ENCODE measurements at regions not wholly inside any gene's neighbourhood (a gene's known extent, or its start where the extent isn't known, plus 50 kb on each side); places are given as distances from the start of the nearest gene placed in this dataset.

GRCh38 chr6:78808933-78809332 lies 58.4 kb upstream of the IRAK1BP1 start:
- H3K9me3 ChIP-seq (ENCODE audit: low read depth), result no peaks in the 10 kb centered on the region
- H3K4me3 ChIP-seq, result no peak overlapping the region
- no peaks in the 10 kb centered on the region for H3K79me2 ChIP-seq (ENCODE audit: insufficient read depth)
- DNase-seq, result no peak
- no peak overlapping the region for H3K9ac ChIP-seq
- no peak for TF ChIP-seq EZH2 (IDR thresholded peaks at IDR 0.05; ENCODE audit: insufficient read depth, poor library complexity, severe bottlenecking)
- no peak for TF ChIP-seq EZH2phosphoT487 (IDR thresholded peaks at IDR 0.05; ENCODE audit: insufficient read depth, low read depth)
- H3K4me1 ChIP-seq (ENCODE audit: insufficient read depth), result no peaks in the 10 kb centered on the region
- no peaks in the 10 kb centered on the region for H3K9me2 ChIP-seq (ENCODE audit: insufficient read depth)
- H3F3A ChIP-seq (ENCODE audit: insufficient read depth), result no peaks in the 10 kb centered on the region
- no peaks in the 10 kb centered on the region for H3K27me3 ChIP-seq (replicated peaks; ENCODE audit: insufficient read depth)
- WGBS, 2 experiments (ENCODE audit: low coverage in 1 of 2, low lambda C conversion rate in 2 of 2, missing lambda C conversion rate in 2 of 2), result 39 to 56% methylated on average over 5 of the region's 5 CpGs
- H3K36me3 ChIP-seq (ENCODE audit: low read depth), result no peaks in the 10 kb centered on the region
- in situ Hi-C loops (cut with MboI), result no loop called here
- no peak overlapping the region for H3K27ac ChIP-seq
- no peaks in the 10 kb centered on the region for H4K20me1 ChIP-seq (ENCODE audit: insufficient read depth)
- H3K4me2 ChIP-seq (ENCODE audit: unreplicated experiment), result no peak overlapping the region
- H2AFZ ChIP-seq, result no peak overlapping the region

DNA sequence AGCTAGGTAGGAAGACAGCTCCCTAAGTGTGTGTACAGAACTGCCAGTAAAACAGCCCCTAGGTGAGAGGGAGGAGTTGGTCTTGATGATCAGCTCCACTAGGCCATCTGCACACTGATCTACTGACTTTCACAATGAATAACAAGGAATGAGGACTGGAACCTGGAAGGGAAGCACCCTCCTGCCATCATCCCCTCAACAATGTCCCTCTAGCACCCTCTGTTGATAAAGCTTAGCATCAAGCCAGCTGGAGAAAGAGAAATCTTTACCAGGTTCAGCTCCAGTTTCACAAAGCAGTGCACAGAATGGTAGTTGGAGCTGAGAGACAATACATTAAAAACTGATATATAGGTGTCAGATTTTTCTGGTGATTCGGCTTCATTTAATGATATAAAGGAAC lies 57.2 kb upstream of the IRAK1BP1 start:
- Histone ChIP-seq H3K4me3 (no peak overlapping the region), H4K20me1 (ENCODE audit: insufficient read depth) (no peaks in the 10 kb centered on the region), H3K4me2 (ENCODE audit: unreplicated experiment) (no peak overlapping the region), H3K4me1 (ENCODE audit: insufficient read depth) (no peaks in the 10 kb centered on the region), H3K27ac (no peak overlapping the region), H3K9me2 (ENCODE audit: insufficient read depth) (no peaks in the 10 kb centered on the region), H3K36me3 (ENCODE audit: low read depth) (no peaks in the 10 kb centered on the region), H3F3A (ENCODE audit: insufficient read depth) (no peaks in the 10 kb centered on the region), H3K27me3 (replicated peaks; ENCODE audit: insufficient read depth) (no peaks in the 10 kb centered on the region), H3K9me3 (ENCODE audit: low read depth) (no peaks in the 10 kb centered on the region), H3K9ac (no peak overlapping the region), H2AFZ (no peak overlapping the region), H3K79me2 (ENCODE audit: insufficient read depth) (no peaks in the 10 kb centered on the region)
- 7 to 13% methylated on average over 1 of the region's 1 CpG for WGBS, 2 experiments (ENCODE audit: low coverage in 1 of 2, low lambda C conversion rate in 2 of 2, missing lambda C conversion rate in 2 of 2)
- TF ChIP-seq EZH2phosphoT487 (IDR thresholded peaks at IDR 0.05; ENCODE audit: insufficient read depth, low read depth) (no peak), EZH2 (IDR thresholded peaks at IDR 0.05; ENCODE audit: insufficient read depth, poor library complexity, severe bottlenecking) (no peak)
- peak; percentile 75 for DNase-seq
- in situ Hi-C loops (cut with MboI), result no loop called here

- WGBS, 2 experiments (ENCODE audit: low coverage in 1 of 2, low lambda C conversion rate in 2 of 2, missing lambda C conversion rate in 2 of 2), result 0 to 5% methylated on average over 2 of the region's 2 CpGs
- DNase-seq, result peak; percentile 83
- in situ Hi-C loops (cut with MboI), result no loop called here
Observed at GRCh38 chr6:78810698-78811097, 56.7 kb upstream of the IRAK1BP1 start.

More at GRCh38 chr6:78810698-78811097, 56.7 kb upstream of the IRAK1BP1 start:
- no peaks in the 10 kb centered on the region for H3F3A ChIP-seq (ENCODE audit: insufficient read depth)
- no peaks in the 10 kb centered on the region for H3K9me3 ChIP-seq (ENCODE audit: low read depth)
- H3K4me1 ChIP-seq (ENCODE audit: insufficient read depth), result no peaks in the 10 kb centered on the region
- no peak overlapping the region for H3K4me2 ChIP-seq (ENCODE audit: unreplicated experiment)
- H2AFZ ChIP-seq, result no peak overlapping the region
- no peaks in the 10 kb centered on the region for H3K27me3 ChIP-seq (replicated peaks; ENCODE audit: insufficient read depth)
- no peaks in the 10 kb centered on the region for H4K20me1 ChIP-seq (ENCODE audit: insufficient read depth)
- no peak for TF ChIP-seq EZH2 (IDR thresholded peaks at IDR 0.05; ENCODE audit: insufficient read depth, poor library complexity, severe bottlenecking)
- TF ChIP-seq EZH2phosphoT487 (IDR thresholded peaks at IDR 0.05; ENCODE audit: insufficient read depth, low read depth), result no peak
- H3K9me2 ChIP-seq (ENCODE audit: insufficient read depth), result no peaks in the 10 kb centered on the region
- H3K79me2 ChIP-seq (ENCODE audit: insufficient read depth), result no peaks in the 10 kb centered on the region
- H3K27ac ChIP-seq, result no peak overlapping the region
- no peak overlapping the region for H3K4me3 ChIP-seq
- H3K9ac ChIP-seq, result no peak overlapping the region
- H3K36me3 ChIP-seq (ENCODE audit: low read depth), result no peaks in the 10 kb centered on the region
